ENCODE measurements at regions not wholly inside any gene's neighbourhood (a gene's known extent, or its start where the extent isn't known, plus 50 kb on each side); places are given as distances from the start of the nearest gene placed in this dataset.
A peak's percentile ranks its signal among the peaks of the same experiment; 100 is the strongest.

GRCh38 chr22:48944433-48944750 is 883.3 kb downstream of the BRD1 start:
- FAIRE-seq, result no peak
- no peak for DNase-seq (ENCODE audit: insufficient read length, low spot score)
- TF ChIP-seq CTCF (IDR thresholded peaks at IDR 0.05; ENCODE audit: insufficient read depth, missing control alignments), result no peak

GRCh38 chr22:48943567-48944432 is 883.9 kb downstream of the BRD1 start:
- DNase-seq (ENCODE audit: insufficient read length, low spot score), result no peak
- TF ChIP-seq CTCF (IDR thresholded peaks at IDR 0.05; ENCODE audit: insufficient read depth, missing control alignments), result peak; percentile 9
- no peak for FAIRE-seq

- no peak for DNase-seq (ENCODE audit: insufficient read length, low spot score)
- no peak for TF ChIP-seq CTCF (IDR thresholded peaks at IDR 0.05; ENCODE audit: insufficient read depth, missing control alignments)
- no peak for FAIRE-seq
Observed at GRCh38 chr22:48942698-48943566, 884.7 kb downstream of the BRD1 start.

- FAIRE-seq, result no peak
- no peak for TF ChIP-seq CTCF (IDR thresholded peaks at IDR 0.05; ENCODE audit: insufficient read depth, missing control alignments)
- no peak for DNase-seq (ENCODE audit: insufficient read length, low spot score)
Observed at GRCh38 chr22:48941903-48942575, 885.6 kb downstream of the BRD1 start.

GRCh38 chr22:48941033-48941902 is 886.4 kb downstream of the BRD1 start:
- no peak for TF ChIP-seq CTCF (IDR thresholded peaks at IDR 0.05; ENCODE audit: insufficient read depth, missing control alignments)
- no peak for FAIRE-seq
- no peak for DNase-seq (ENCODE audit: insufficient read length, low spot score)

- TF ChIP-seq CTCF (IDR thresholded peaks at IDR 0.05; ENCODE audit: insufficient read depth, missing control alignments), result no peak
- DNase-seq (ENCODE audit: insufficient read length, low spot score) (no peak), FAIRE-seq (no peak)
Observed at GRCh38 chr22:48940266-48941032, 887.2 kb downstream of the BRD1 start.

Data from D721Med (cell line).